ENCODE measurements at regions not wholly inside any gene's neighbourhood (a gene's known extent, or its start where the extent isn't known, plus 50 kb on each side); places are given as distances from the start of the nearest gene placed in this dataset.
A peak's percentile ranks its signal among the peaks of the same experiment; 100 is the strongest.
"Not testable (repeated sequence)": the region's sequence is repeated elsewhere in the genome, so short reads cannot be mapped to it uniquely, and the experiment has no call there.

DNA sequence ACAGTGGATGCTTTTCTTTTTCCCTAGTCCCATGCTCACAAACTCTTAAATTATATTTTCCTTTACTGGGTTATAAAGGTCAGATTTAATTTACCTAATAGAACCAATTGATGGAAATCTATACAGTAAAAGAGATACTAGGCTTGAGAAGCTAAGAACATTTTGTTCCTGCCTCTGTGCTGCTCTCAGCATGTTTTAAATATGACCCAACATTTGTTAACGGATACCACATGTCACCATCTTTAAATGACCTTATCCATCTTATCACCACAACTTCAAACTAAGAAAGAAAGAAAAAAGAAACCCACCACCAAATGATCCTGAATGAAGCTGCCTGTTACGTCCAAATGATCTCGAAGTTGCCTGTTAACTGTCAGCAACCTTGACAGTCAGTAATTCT is 334.7 kb upstream of the ZNF608 start:
- ATAC-seq (ENCODE audit: poor library complexity) (no peak), DNase-seq (no peak)
- intact Hi-C loops (cut with DNase I), result no loop called here

DNA sequence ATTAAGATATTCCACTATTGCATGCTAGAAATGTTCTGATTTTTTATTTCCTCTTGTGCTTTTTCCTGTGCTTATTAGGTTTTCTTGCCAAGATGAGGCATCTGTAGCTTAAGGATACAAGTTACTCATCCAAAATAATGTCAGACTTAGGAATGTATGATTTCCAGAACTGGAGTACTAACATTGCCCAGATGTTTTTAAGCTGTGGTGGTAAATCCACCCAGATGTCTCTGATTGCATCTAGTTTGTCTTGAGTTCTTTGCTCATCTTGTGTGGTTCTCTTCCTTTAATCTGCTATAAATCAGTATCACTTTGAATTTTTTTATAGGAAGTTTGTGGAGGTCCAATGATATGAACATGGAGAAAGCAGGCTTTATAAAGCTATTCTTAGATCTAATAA is 337.5 kb upstream of the ZNF608 start:
- peak; percentile 53 for ATAC-seq (ENCODE audit: poor library complexity)
- no peak for DNase-seq
- intact Hi-C loops (cut with DNase I), result no loop called here

DNA sequence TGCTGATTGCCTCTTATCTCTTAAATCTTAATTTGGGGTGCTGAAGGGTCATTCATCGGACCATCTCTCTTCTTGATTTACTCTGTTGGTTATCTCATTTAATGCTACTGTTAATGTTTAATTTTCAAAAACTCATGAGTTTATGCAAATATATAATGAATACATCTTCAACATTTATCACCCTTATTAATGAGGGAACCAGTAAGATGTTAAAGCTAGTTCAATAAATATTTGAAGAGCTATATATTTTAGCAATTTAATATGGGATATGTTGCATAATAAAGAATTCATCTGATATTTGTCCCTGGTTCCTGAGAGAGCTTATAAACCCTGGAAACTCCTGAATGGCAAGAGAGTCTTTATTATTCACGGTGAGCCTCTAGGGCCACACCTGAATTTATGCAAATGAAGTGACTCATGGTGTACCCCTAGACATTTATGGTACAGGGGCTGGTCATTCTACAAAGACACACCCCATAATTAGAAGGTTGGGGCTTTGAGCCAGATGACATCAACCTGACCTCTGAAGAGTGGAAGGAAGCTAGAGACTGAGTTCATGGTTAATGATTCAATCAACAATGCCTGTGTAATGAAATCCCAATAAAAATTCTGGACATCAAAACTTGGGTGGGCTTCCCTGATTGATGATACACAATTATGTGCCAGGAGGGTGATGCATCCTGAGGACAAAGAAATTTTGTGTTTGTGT is 339.5 kb upstream of the ZNF608 start:
- no peak for DNase-seq
- ATAC-seq (ENCODE audit: poor library complexity), result no peak
- intact Hi-C loops (cut with DNase I), result no loop called here

DNA sequence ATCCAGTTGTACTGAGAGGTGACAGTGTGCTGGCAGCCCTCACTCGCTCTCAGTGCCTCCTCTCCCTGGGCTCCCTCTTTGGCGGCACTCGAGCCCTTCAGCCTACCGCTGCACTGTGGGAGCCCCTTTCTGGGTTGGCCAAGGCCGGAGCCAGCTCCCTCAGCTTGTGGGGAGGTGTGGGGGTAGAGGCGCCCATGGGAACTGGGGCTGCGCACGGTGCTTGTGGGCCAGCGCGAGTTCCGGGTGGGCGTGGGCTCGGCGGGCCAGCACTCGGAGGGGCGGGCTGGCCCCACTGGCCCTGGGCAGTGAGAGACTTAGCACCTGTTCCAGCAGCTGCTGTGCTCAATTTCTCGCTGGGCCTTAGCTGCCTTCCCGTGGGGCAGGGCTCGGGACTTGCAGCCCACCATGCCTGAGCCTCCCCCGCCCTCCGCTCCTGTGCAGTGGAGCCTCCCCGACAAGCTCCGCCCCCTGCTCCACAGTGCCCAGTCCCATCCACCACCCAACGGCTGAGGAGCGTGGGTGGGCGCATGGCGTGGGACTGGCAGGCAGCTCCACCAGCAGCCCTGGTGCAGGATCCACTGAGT is 342.2 kb upstream of the ZNF608 start:
- no peak for ATAC-seq (ENCODE audit: poor library complexity)
- no peak for DNase-seq
- intact Hi-C loops (cut with DNase I), result no loop called here

DNA sequence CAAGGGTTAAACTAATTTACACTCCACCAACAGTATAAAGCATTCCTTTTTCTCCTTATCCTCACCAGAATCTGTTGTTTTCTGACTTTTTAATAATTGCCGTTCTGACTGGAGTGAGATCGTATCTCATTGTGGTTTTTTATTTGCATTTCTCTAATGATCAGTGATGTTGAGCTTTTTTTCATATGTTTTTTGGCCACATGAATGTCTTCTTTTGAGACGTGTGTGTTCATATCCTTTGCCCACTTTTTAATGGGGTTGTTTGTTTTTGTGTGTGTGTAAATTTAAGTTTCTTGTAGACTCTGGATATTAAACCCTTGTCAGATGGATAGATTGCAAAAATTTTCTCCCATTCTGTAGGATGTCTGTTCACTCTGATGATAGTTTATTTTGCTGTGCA is 345.7 kb upstream of the ZNF608 start:
- ATAC-seq (ENCODE audit: poor library complexity); intact Hi-C loops (cut with DNase I); DNase-seq: not testable (repeated sequence)

DNA sequence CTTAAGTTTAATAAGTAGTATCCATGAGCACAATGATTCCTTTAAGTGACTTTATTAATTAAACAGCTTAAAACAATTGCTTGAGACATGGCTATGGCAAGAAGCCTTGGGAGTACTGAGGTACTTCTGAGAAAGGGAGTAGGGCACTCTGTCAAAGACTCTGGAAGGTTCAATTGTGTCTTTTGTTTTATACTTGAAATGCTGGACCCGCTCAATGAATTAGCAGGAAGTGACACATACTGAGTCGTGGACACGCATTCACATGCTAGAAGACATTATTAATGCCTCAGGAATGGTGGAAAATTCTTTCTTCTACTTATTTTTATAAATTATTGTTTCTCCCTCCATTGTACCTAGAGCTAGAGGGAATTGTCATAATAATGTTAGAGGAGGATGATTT is 347.3 kb upstream of the ZNF608 start:
- intact Hi-C loops (cut with DNase I), result no loop called here

DNA sequence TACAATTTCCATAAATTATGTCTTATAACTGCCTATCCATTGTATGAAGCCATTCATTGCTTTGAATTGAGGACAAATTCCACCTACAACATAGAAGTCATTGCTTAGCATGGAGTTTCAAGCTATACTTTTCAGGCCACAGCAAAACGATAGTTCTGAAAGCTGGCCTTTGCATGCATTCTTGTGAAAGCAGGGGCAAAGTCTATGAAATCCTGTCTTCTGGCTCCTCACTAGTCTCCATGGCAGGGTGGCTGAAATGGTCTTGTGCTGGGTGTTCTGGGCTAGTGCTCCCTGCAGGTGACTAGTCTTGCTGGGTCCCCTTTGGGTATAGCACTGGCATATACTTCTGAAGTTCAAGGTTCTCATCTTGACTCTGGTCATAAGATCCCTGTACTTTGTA is 353.9 kb upstream of the ZNF608 start:
- intact Hi-C loops (cut with DNase I), result no loop called here
- ATAC-seq (ENCODE audit: poor library complexity) (no peak), DNase-seq (no peak)

More for the DNA sequence above, 347.3 kb upstream of the ZNF608 start:
- ATAC-seq (ENCODE audit: poor library complexity) (no peak), DNase-seq (no peak)

DNA sequence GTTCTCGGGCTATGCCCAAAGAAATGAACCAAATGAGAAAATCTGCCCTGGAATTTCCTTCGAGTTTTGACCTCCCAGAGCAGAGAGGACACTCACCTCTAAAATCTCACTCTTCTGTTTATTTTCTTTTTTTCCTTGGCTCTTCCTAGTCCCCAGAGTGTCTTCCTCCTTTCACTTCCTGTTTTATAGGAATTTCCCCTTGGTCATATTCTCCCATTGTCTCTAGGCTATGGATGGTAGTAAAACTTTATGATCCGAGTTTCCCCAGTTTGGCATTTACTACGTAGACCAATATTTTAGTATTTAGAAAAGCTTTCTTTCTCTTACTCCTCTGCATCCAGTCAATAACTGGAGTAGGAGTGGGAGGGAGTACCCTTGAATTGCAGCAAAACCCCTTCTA is 354.5 kb upstream of the ZNF608 start:
- no peak for DNase-seq
- ATAC-seq (ENCODE audit: poor library complexity), result no peak
- intact Hi-C loops (cut with DNase I), result no loop called here

DNA sequence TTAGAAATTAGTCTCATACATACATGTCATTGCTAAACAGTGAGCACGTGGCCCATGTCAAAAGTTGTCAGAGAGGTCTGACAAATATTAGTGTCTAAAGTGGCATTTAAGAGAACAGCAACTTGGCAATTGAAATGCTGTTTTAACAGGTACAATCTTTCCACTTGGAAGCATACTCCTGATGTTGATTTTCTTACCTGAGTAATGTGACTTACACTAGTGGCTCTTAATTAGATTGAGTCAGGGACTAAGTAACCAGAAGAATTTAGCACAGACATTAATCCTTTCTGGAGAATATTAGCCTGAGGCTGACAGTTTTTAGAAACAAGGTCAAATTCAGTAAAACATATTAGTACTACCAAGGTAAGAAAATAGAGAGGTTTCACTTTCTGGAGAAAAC is 357.0 kb upstream of the ZNF608 start:
- intact Hi-C loops (cut with DNase I), result no loop called here
- DNase-seq (no peak), ATAC-seq (ENCODE audit: poor library complexity) (no peak)

DNA sequence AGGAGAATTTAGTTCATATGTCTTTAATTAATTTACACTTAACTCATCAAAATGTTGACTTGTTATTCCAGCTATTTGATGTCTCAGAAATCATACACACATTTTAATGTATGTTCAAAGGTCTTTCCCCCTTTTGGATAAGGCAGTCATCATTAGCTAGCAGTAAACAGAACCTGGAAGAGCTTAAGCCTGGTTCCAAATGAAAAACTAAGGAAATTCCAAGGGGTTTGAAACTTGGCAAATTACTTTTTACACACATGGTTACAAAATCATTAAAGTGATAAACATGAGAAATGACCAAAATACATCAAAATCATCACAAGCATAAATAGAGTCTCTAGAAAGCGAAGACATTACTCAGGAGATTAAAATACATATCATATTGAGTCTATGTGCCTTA is 359.8 kb upstream of the ZNF608 start:
- no peak for ATAC-seq (ENCODE audit: poor library complexity)
- intact Hi-C loops (cut with DNase I), result no loop called here
- DNase-seq, result no peak

DNA sequence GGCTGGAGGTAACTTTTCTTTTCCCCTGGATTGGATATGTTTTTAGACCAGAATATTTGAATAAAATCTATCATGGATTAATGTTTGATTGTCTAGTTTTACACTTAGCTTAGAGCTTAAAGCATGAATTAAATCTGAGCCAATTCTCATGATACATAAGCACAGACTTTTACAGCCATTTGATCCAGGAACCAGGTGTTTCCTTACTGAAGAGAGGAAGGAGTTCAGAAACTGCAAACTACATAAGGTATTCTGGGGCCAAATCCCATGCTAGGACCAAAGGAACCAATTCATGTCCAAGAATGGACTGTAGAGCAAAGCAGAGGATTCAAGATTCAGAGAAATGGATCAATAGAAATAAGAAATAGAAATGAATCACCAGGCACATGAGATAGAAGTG is 360.4 kb upstream of the ZNF608 start:
- ATAC-seq (ENCODE audit: poor library complexity), result no peak
- no peak for DNase-seq
- intact Hi-C loops (cut with DNase I), result no loop called here

DNA sequence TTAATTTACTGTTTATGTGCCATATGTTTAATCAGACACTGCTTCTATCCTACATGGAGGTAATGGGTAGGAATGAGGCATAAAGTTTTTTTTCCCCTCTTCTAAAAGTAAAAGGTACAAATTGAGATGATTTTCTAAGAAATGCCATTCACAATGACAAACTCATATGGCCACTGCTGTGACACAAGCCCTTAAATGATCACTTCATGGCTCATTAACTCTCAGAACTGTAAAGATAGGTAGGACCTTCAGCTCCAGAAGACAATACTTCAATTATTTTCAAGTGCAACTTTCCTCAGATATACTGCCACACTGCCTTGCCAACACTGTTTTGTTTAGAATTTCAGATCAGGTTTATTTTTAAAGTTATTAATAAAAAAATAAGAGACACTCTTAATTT is 362.9 kb upstream of the ZNF608 start:
- no peak for ATAC-seq (ENCODE audit: poor library complexity)
- intact Hi-C loops (cut with DNase I), result no loop called here

DNA sequence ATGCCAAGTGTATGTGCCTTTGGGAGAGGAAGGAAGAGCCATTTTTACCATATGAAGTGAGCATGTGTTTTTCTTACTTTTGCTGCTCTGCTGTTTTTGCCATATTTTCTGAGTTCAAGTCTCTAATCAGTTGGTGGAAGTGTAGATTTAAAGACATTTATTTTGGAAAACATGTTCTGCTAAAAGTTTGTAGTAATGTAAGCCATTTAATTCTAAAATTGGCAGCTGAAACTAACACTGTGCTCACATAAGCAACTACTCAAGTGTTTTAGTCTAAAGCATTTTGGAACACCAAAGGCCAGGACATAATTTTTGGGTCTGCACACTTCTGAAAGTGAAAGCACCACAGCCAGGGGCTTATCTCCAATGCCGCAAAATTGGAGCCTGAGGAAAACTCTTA is 363.4 kb upstream of the ZNF608 start:
- DNase-seq, result no peak
- no peak for ATAC-seq (ENCODE audit: poor library complexity)
- intact Hi-C loops (cut with DNase I), result no loop called here

More for the DNA sequence above, 362.9 kb upstream of the ZNF608 start:
- no peak for DNase-seq

DNA sequence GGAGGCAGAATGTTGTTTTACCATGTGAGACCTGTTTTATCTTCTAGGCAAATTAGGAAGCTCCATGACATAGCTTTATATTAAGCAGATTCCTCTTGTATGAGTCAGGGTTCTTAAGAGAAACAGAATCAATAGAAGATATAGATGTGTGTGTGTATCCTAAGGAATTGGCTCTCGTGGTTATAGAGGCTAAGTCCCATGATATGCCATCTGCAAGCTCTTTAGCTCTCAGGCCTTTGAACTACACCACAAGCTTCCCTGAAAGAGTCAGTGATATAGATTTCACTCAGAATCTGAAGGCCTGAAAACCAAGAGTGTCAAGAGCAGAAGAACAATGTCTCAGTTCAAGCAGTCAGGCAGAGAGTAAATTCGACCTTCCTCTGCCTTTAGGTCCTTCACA is 365.8 kb upstream of the ZNF608 start:
- DNase-seq, result no peak
- intact Hi-C loops (cut with DNase I), result no loop called here
- ATAC-seq (ENCODE audit: poor library complexity), result no peak

DNA sequence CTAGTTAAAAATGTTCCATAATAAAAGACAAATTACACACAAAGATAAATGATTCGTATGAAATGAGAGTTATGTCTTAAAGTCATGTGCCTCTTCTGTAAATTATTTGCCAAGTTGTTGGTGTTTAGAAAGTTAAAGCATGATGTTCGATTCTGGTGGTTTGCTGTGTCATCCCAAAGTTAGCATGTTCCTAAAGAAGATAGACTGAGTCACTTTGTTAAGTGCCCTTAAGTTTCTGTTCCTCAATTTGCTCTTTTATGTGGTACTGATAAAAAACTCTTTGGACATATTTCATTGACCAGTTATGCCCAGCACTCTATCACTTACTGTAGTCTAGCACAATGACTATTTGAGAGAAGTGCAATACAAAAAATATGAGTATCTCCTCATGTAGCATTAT is 366.9 kb upstream of the ZNF608 start:
- ATAC-seq (ENCODE audit: poor library complexity), result no peak
- intact Hi-C loops (cut with DNase I), result no loop called here
- no peak for DNase-seq

DNA sequence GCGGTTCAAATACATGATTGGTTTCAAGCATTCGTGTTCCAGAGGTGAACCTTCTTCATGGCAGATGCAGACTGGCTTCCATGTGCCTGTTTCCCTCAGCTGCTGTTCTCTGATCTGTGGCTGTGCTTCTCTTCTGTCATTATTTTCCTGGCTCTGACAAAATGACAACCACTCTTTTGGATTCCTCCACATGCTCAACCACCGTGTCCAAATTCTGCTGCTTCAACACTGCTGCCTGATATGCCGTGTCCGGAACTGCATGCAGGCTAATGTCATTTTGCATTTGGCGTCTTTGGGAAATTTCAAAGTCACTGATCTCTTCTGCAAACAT is 368.7 kb upstream of the ZNF608 start:
- DNase-seq (no peak), ATAC-seq (ENCODE audit: poor library complexity) (no peak)
- intact Hi-C loops (cut with DNase I), result no loop called here

DNA sequence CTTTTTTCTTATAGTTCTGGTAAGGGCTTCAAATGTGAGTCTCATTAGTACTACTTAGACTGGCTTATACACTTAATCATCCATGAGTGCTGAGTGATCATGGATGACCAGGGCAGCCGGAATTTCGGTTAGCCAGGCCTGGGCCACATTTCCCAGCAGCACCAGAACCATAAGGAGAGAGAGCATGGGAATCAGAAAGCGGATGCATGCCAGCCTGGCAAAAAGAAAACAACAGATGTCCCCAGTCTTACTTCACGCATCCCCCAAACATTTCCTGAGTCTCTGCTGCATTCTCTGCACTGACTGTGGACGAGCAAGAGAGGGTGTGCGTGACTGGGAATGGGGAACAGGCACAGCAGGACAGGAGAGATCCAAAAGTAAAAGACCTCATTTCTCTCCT is 371.1 kb upstream of the ZNF608 start:
- ATAC-seq (ENCODE audit: poor library complexity) (no peak), DNase-seq (no peak)
- intact Hi-C loops (cut with DNase I), result no loop called here

DNA sequence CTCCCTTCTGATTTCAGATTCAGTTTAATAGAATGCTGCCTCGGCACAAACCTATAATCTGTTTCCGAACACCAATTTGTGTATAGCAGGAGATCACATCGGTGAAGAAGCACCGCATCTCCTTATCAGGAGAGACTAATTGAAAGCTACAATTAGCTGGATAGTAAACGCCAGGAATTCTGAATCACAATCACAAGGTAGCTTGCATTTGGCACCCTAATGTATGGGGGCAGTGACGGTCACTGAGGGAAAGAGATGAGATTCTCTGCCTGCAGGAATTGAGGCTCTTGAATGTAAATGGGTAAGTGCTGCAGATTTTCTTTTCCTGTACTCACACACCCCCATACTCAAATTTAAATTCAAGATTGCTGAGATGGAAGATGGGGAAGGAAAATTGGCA is 373.6 kb upstream of the ZNF608 start:
- intact Hi-C loops (cut with DNase I), result no loop called here
- ATAC-seq (ENCODE audit: poor library complexity) (no peak), DNase-seq (no peak)

DNA sequence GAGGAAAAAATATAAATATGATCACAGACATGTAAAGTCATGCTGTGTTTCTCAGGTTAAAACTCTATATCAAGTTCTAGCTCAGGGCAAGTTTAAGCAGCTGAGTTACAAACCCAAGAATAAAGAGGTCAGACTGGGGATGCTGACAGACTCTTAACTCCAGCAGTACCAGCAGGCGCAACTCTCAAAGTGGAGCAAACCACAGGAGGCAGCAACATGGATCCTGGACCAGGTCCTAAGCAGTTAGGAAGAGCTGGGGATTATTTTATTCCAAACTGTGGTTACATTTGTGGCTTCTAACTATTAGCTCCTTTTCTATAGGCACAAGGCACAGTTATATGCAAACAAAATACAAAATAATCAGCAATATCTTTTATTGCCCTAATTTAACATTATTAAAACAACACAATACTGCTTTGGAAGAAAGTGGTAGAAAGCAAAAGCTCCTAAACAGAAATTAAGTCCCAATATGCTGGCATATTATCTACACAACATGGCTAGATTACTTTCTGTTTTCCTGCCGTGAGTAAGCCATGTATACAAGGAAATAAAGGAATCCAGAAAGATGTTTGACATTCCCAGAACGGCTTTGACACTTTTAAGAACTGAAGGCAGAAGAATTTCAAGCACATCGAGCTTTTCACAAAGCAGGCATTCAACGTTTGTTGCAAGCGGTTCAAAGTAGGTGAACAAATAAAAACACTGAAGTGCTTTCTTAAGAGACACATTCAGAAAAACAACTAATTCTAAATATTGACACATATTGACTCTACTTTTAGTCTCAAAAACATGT is 378.8 kb upstream of the ZNF608 start:
- DNase-seq (no peak), ATAC-seq (ENCODE audit: poor library complexity) (no peak)
- intact Hi-C loops (cut with DNase I), result no loop called here

DNA sequence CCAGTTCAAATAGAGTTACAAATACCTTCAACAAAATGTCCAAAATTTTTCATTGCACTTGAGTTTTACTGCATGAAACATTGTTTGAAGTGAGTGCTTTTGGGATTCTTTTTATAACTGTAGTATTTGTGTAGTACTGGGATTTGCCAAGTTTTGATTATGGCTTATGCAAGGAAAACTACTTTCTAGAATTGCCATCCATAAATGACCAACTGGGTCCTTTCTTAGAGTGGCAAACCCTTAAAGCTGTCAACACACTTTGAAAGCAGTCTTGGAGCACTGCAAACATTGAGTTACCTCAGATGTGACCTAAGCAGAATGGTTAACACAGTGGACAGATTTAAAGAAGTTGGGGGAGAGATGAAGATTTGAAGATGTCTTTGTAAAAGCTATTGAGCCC is 379.6 kb upstream of the ZNF608 start:
- DNase-seq, result no peak
- intact Hi-C loops (cut with DNase I), result no loop called here
- ATAC-seq (ENCODE audit: poor library complexity), result no peak
